PC-3 (cell line): ENCODE measurements at regions not wholly inside any gene's neighbourhood (a gene's known extent, or its start where the extent isn't known, plus 50 kb on each side); places are given as distances from the start of the nearest gene placed in this dataset.

Source experiments
- ATAC-seq: fragments of 200-7000 bp; cut with Tn5 transposase; 2 replicates; pipeline ENCODE4 v1.9.1; 2020; ENCODE audit warnings: mild to moderate bottlenecking, moderate library complexity
- BruUV-seq: library from RNA; stranded (reverse); fragments of 400-500 nt; replicated peaks from 2 replicates; lab custom pipeline; 2021; lab: Mats Ljungman, UMichigan
- CTCF ChIA-PET: fragments of 300-600 bp; sonication (Branson Sonifier 250); formaldehyde crosslinking; loops from one replicate; lab custom pipeline; 2022; ENCODE audit warnings: antibody characterized with exemption; lab: Charles Lee
- POLR2A ChIA-PET: fragments of 300-600 bp; sonication (Branson Sonifier 250); formaldehyde crosslinking; loops from one replicate; lab custom pipeline; 2022; ENCODE audit warnings: antibody characterized with exemption; ENCODE audit not compliant: unreplicated experiment; lab: Charles Lee
- DNase-seq: peaks from one replicate; pipeline ENCODE4 v3.0.0-alpha.2; 2015
- H2AFZ ChIP-seq: fragments of 300-600 bp; sonication (generic); 2 replicates; pipeline ENCODE4 v1.6.0; 2016; ENCODE audit warnings: antibody characterized with exemption, low read length
- H3F3A ChIP-seq: fragments of 300-600 bp; sonication (generic); one replicate; pipeline ENCODE4 v1.6.0; 2017; ENCODE audit warnings: antibody characterized with exemption, low read length, control low read depth, mild to moderate bottlenecking; ENCODE audit not compliant: unreplicated experiment
- H3K27ac ChIP-seq: fragments of 300-600 bp; sonication (generic); 2 replicates; pipeline ENCODE4 v1.5.1; 2016; ENCODE audit warnings: mild to moderate bottlenecking, low read length
- H3K27me3 ChIP-seq: fragments of 300-600 bp; sonication (generic); 2 replicates; pipeline ENCODE4 v1.6.1; 2016; ENCODE audit warnings: low read length, mixed read lengths
- H3K36me3 ChIP-seq: fragments of 300-600 bp; sonication (generic); 2 replicates; pipeline ENCODE4 v1.6.1; 2016; ENCODE audit warnings: low read depth, mixed run types, low read length, mixed read lengths
- H3K4me1 ChIP-seq: fragments of 300-600 bp; sonication (generic); 2 replicates; pipeline ENCODE4 v1.5.1; 2016; ENCODE audit warnings: low read length; ENCODE audit not compliant: insufficient read depth
- H3K4me2 ChIP-seq: fragments of 300-600 bp; sonication (generic); 2 replicates; pipeline ENCODE4 v1.6.0; 2016; ENCODE audit warnings: low read length
- H3K4me3 ChIP-seq: fragments of 300-600 bp; sonication (generic); 2 replicates; pipeline ENCODE4 v1.5.1; 2016; ENCODE audit warnings: mild to moderate bottlenecking, low read length, mixed read lengths
- H3K79me2 ChIP-seq: fragments of 300-600 bp; sonication (generic); 2 replicates; pipeline ENCODE4 v1.6.1; 2017; ENCODE audit warnings: low read length, mixed read lengths
- H3K9ac ChIP-seq: fragments of 300-600 bp; sonication (generic); 2 replicates; pipeline ENCODE4 v1.6.0; 2016; ENCODE audit warnings: mild to moderate bottlenecking, low read length
- H3K9me2 ChIP-seq: fragments of 300-600 bp; sonication (generic); replicated peaks from 2 replicates; pipeline ENCODE4 v1.6.1; 2016; ENCODE audit warnings: mixed run types, low read length, mixed read lengths
- H3K9me3 ChIP-seq: fragments of 300-600 bp; sonication (generic); 2 replicates; pipeline ENCODE4 v1.6.1; 2016; ENCODE audit warnings: low read length, mixed read lengths
- H4K20me1 ChIP-seq: fragments of 300-600 bp; sonication (generic); 2 replicates; pipeline ENCODE4 v1.6.1; 2016; ENCODE audit warnings: low read length, mixed read lengths
- CTCF ChIP-seq: fragments of 300-600 bp; sonication (generic); conservative IDR thresholded peaks from 2 replicates; pipeline ENCODE4 v1.5.1; 2017; ENCODE audit warnings: antibody characterized with exemption, low read depth, mild to moderate bottlenecking, low read length
- EZH2 ChIP-seq: fragments of 300-600 bp; sonication (generic); IDR thresholded peaks from one replicate; pipeline ENCODE4 v1.6.1; 2017; ENCODE audit warnings: antibody characterized with exemption, mild to moderate bottlenecking, low read length; ENCODE audit not compliant: unreplicated experiment
- EZH2phosphoT487 ChIP-seq: fragments of 300-600 bp; sonication (generic); IDR thresholded peaks from 2 replicates; pipeline ENCODE4 v1.6.1; 2018; ENCODE audit warnings: mild to moderate bottlenecking, antibody characterized with exemption, low read length, borderline replicate concordance
- intact Hi-C: fragments of 100-400 bp; cut with micrococcal nuclease; formaldehyde crosslinking; loops from 2 replicates; pipeline ENCODE4 v1.9.0; 2023

GRCh38 chr4:179503976-179504375, 2061.7 kb upstream of the AGA start:
- H3K4me3 ChIP-seq: no peak overlapping the region
- H3K36me3 ChIP-seq: no peaks in the 10 kb centered on the region
- H3K27me3 ChIP-seq: no peaks in the 10 kb centered on the region
- H3K79me2 ChIP-seq: no peaks in the 10 kb centered on the region
- no peak overlapping the region for H3K27ac ChIP-seq
- BruUV-seq: no TSS peak
- no peak overlapping the region for H3K9ac ChIP-seq
- POLR2A ChIA-PET: no interaction called here
- no peaks in the 10 kb centered on the region for H3K9me3 ChIP-seq
- H3K4me2 ChIP-seq: no peak overlapping the region
- no peak for TF ChIP-seq EZH2phosphoT487
- TF ChIP-seq CTCF: no peak
- no peak for TF ChIP-seq EZH2
- no peak overlapping the region for H2AFZ ChIP-seq
- H3K4me1 ChIP-seq: no peaks in the 10 kb centered on the region
- H4K20me1 ChIP-seq: no peaks in the 10 kb centered on the region
- H3F3A ChIP-seq: no peaks in the 10 kb centered on the region
- H3K9me2 ChIP-seq: no peaks in the 10 kb centered on the region
- intact Hi-C loops: no loop called here
- DNase-seq (no peak), ATAC-seq (no peak)
- CTCF ChIA-PET: no interaction called here

- H4K20me1 ChIP-seq: no peaks in the 10 kb centered on the region
- no peaks in the 10 kb centered on the region for H3K27me3 ChIP-seq
- no peak for ATAC-seq
- ChIA-PET CTCF (no interaction called here), POLR2A (no interaction called here)
- H3K4me3 ChIP-seq: no peak overlapping the region
- no peak overlapping the region for H3K9ac ChIP-seq
- intact Hi-C loops: no loop called here
- no TSS peak for BruUV-seq
- no peaks in the 10 kb centered on the region for H3K4me1 ChIP-seq
- no peaks in the 10 kb centered on the region for H3K9me3 ChIP-seq
- H3F3A ChIP-seq: no peaks in the 10 kb centered on the region
- no peak overlapping the region for H3K4me2 ChIP-seq
- no peaks in the 10 kb centered on the region for H3K9me2 ChIP-seq
- no peak overlapping the region for H2AFZ ChIP-seq
- no peak overlapping the region for H3K27ac ChIP-seq
- no peaks in the 10 kb centered on the region for H3K79me2 ChIP-seq
- H3K36me3 ChIP-seq: no peaks in the 10 kb centered on the region
- no peak for TF ChIP-seq EZH2phosphoT487
- no peak for TF ChIP-seq CTCF
- no peak for TF ChIP-seq EZH2
- no peak for DNase-seq
These were observed 2067.3 kb upstream of the AGA start for GRCh38 chr4:179509489-179509888.

GRCh38 chr4:179521952-179522351, 2079.7 kb upstream of the AGA start:
- CTCF ChIA-PET: no interaction called here
- Histone ChIP-seq H3K36me3 (no peaks in the 10 kb centered on the region), H2AFZ (no peak overlapping the region), H3K27me3 (no peaks in the 10 kb centered on the region; the same call in 1 of the 2 replicates), H3K4me3 (no peak overlapping the region), H3K4me2 (no peak overlapping the region), H3F3A (no peaks in the 10 kb centered on the region), H3K27ac (no peak overlapping the region), H3K9me3 (no peaks in the 10 kb centered on the region), H3K4me1 (no peaks in the 10 kb centered on the region), H3K79me2 (no peaks in the 10 kb centered on the region), H4K20me1 (no peaks in the 10 kb centered on the region), H3K9me2 (no peaks in the 10 kb centered on the region), H3K9ac (no peak overlapping the region)
- no peak for DNase-seq
- ATAC-seq: no peak
- intact Hi-C loops: no loop called here
- POLR2A ChIA-PET: no interaction called here
- TF ChIP-seq EZH2 (no peak), CTCF (no peak), EZH2phosphoT487 (no peak)
- BruUV-seq: no TSS peak
